CD4-positive, alpha-beta T cell (primary cell): ENCODE measurements at regions not wholly inside any gene's neighbourhood (a gene's known extent, or its start where the extent isn't known, plus 50 kb on each side); places are given as distances from the start of the nearest gene placed in this dataset.

Experiments
- ATAC-seq: fragments of 200-7000 bp; cut with Tn5 transposase; one replicate; pipeline ENCODE4 v1.10.0; 2022; ENCODE audit warnings: mild to moderate bottlenecking; ENCODE audit not compliant: poor library complexity
- CTCF ChIA-PET: fragments of 350-600 bp; sonication (Branson Sonifier 250); formaldehyde crosslinking; loops from one replicate; lab custom pipeline; 2021; ENCODE audit warnings: antibody characterized with exemption, inconsistent platforms; lab: Charles Lee
- POLR2A ChIA-PET: fragments of 350-600 bp; sonication (Branson Sonifier 250); formaldehyde crosslinking; loops from one replicate; lab custom pipeline; 2021; ENCODE audit warnings: antibody characterized with exemption, inconsistent platforms; lab: Charles Lee
- DNase-seq, 14 experiments: peaks; one replicate each; pipeline ENCODE4 v3.0.0-alpha.2; 2013 to 2020; ENCODE audit warnings: mixed read lengths in 2 of 14
- H3K27ac ChIP-seq, 2 donors: one replicate each; pipeline versions ENCODE4 v1.5.1 to v1.7.0; 2013; ENCODE audit warnings: low read length in 2 of 2, low read depth in 1 of 2, mild to moderate bottlenecking in 1 of 2
- H3K27me3 ChIP-seq, 2 experiments: 1 replicate in 1 of 2; 2 replicates in 1 of 2; pipeline versions ENCODE4 v1.6.1 to v1.7.0; 2013; ENCODE audit warnings: low read length in 2 of 2, control low read depth in 1 of 2, mild to moderate bottlenecking in 1 of 2, moderate library complexity in 1 of 2; ENCODE audit not compliant: insufficient read depth in 2 of 2, control insufficient read depth in 1 of 2
- H3K36me3 ChIP-seq: one replicate; pipeline ENCODE4 v1.6.1; 2013; ENCODE audit warnings: low read length, control low read depth; ENCODE audit not compliant: insufficient read depth
- H3K4me1 ChIP-seq: one replicate; pipeline ENCODE4 v1.6.1; 2013; ENCODE audit warnings: low read length, control low read depth; ENCODE audit not compliant: insufficient read depth
- H3K4me3 ChIP-seq: one replicate; pipeline ENCODE4 v1.5.1; 2013; ENCODE audit warnings: mild to moderate bottlenecking, low read length, moderate library complexity
- H3K9me3 ChIP-seq, 2 experiments: 1 replicate in 1 of 2; 2 replicates in 1 of 2; pipeline versions ENCODE4 v1.6.1 to v1.7.0; 2013; ENCODE audit warnings: low read length in 2 of 2, mild to moderate bottlenecking in 2 of 2, control low read depth in 1 of 2, moderate library complexity in 1 of 2; ENCODE audit not compliant: control insufficient read depth in 1 of 2, insufficient read depth in 1 of 2
- H3K27ac Mint-ChIP-seq: one replicate; pipeline ENCODE4 v1.8.0; 2020; ENCODE audit warnings: mixed read lengths
- H3K27me3 Mint-ChIP-seq: one replicate; pipeline ENCODE4 v1.8.0; 2021; ENCODE audit warnings: mixed read lengths
- H3K36me3 Mint-ChIP-seq: one replicate; pipeline ENCODE4 v1.8.0; 2021; ENCODE audit warnings: low read depth, mixed read lengths
- H3K4me1 Mint-ChIP-seq: one replicate; pipeline ENCODE4 v1.8.0; 2021; ENCODE audit warnings: low read depth, mixed read lengths
- H3K4me3 Mint-ChIP-seq: one replicate; pipeline ENCODE4 v1.8.0; 2020; ENCODE audit warnings: mild to moderate bottlenecking, mixed read lengths
- H3K9me3 Mint-ChIP-seq: one replicate; pipeline ENCODE4 v1.8.0; 2020; ENCODE audit warnings: mixed read lengths
- intact Hi-C, 2 experiments: fragments of 100-400 bp; cut with DNase I in 1 of 2; cut with micrococcal nuclease in 1 of 2; formaldehyde crosslinking; loops; one replicate each; pipeline versions ENCODE4 v1.15.1 to v1.9.0; 2023 to 2025; cut with DNase I, micrococcal nuclease
- TF ChIP-seq, protein P1 (sequence below): fragments of 200-600 bp; IDR thresholded peaks from one replicate; pipeline ENCODE4 v1.8.0; 2022; ENCODE audit warnings: antibody characterized with exemption, mild to moderate bottlenecking

DNA sequence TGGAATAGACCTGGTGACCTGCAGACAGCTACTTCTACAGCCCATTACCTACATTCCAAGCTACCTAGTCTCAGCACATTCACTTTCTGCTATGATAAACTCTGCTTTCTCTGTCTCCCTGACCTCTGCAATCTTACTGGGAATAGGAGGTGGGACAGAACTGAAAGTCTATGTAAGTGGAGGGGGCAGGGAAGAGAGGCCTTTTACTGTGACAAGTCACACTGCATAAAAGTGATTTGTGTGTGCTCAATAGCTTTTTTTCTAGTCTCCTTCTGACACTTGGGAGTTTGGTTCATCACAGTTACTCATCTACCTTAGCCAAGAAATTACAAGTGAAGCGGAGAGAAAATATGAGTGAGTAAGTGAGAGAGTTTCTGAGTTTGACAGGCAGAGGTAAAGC is 322.4 kb downstream of the OLFM4 start:
- H3K9me3 ChIP-seq, result peaks cover 0 to 4% of the 10 kb centered on the region in 2 experiments
- H3K27me3 Mint-ChIP-seq, result no peaks in the 10 kb centered on the region
- peaks cover 5% of the 10 kb centered on the region for H3K9me3 Mint-ChIP-seq
- ChIA-PET POLR2A (no interaction called here), CTCF (no interaction called here)
- no peak overlapping the region for H3K4me3 ChIP-seq
- H3K27me3 ChIP-seq, result no peaks in the 10 kb centered on the region
- no peak overlapping the region for H3K27ac Mint-ChIP-seq
- intact Hi-C loops, result no loop called here
- no peaks in the 10 kb centered on the region for H3K36me3 ChIP-seq
- H3K27ac ChIP-seq, result no peak overlapping the region
- ATAC-seq (no peak), DNase-seq (no peak)
- H3K4me3 Mint-ChIP-seq, result no peak overlapping the region
- no peaks in the 10 kb centered on the region for H3K36me3 Mint-ChIP-seq
- no peaks in the 10 kb centered on the region for H3K4me1 ChIP-seq
- no peaks in the 10 kb centered on the region for H3K4me1 Mint-ChIP-seq
- TF ChIP-seq, protein P1, sequence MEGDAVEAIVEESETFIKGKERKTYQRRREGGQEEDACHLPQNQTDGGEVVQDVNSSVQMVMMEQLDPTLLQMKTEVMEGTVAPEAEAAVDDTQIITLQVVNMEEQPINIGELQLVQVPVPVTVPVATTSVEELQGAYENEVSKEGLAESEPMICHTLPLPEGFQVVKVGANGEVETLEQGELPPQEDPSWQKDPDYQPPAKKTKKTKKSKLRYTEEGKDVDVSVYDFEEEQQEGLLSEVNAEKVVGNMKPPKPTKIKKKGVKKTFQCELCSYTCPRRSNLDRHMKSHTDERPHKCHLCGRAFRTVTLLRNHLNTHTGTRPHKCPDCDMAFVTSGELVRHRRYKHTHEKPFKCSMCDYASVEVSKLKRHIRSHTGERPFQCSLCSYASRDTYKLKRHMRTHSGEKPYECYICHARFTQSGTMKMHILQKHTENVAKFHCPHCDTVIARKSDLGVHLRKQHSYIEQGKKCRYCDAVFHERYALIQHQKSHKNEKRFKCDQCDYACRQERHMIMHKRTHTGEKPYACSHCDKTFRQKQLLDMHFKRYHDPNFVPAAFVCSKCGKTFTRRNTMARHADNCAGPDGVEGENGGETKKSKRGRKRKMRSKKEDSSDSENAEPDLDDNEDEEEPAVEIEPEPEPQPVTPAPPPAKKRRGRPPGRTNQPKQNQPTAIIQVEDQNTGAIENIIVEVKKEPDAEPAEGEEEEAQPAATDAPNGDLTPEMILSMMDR, result no peak

DNA sequence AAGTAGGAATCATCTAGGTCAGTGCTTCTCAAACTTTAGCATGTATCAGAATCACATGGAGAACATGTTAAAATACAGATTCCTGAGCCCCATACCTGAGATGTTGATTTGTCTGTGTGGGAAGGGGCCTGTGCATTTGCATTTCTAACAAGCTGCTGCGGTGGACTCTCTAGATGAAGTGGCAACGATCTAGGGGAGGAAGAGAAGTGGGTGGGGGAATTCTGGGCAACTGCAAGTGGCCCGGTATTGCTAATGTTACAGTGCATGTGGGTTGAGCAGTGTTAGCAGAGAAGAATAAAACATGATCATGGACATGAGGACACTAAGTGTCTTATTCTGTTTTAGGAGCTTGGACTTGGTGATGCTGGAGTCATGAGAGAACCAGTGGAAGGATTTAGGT is 329.0 kb downstream of the OLFM4 start:
- no peak overlapping the region for H3K4me3 Mint-ChIP-seq
- H3K4me3 ChIP-seq, result no peak overlapping the region
- no peaks in the 10 kb centered on the region for H3K9me3 ChIP-seq
- DNase-seq, result no peak
- H3K36me3 ChIP-seq, result no peaks in the 10 kb centered on the region
- intact Hi-C loops, result no loop called here
- no peak overlapping the region for H3K27ac Mint-ChIP-seq
- no peak for ATAC-seq
- TF ChIP-seq, protein P1, result no peak
- ChIA-PET CTCF (no interaction called here), POLR2A (no interaction called here)
- no peaks in the 10 kb centered on the region for H3K27me3 Mint-ChIP-seq
- no peaks in the 10 kb centered on the region for H3K27me3 ChIP-seq
- H3K4me1 ChIP-seq, result no peaks in the 10 kb centered on the region
- no peaks in the 10 kb centered on the region for H3K36me3 Mint-ChIP-seq
- H3K4me1 Mint-ChIP-seq, result no peaks in the 10 kb centered on the region
- no peak overlapping the region for H3K27ac ChIP-seq
- H3K9me3 Mint-ChIP-seq, result peaks cover 6% of the 10 kb centered on the region

DNA sequence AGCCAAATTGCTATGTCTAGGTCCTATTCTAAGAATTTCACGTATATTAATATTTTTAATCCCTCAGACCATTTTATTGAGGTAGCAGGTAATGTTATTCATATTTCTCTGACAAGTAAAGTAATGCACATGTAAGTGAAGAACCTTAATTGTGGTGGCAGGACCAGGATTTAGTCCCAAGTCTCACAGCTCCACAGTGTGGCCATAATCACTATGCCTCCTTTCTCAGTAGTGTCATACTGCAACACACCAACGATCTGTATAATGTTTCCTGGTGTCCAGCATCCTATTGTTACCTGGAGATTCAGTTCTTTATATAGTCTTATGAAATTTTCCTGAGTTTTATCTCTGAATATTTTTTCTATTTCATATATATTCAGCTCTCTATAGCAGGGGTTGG is 340.3 kb downstream of the OLFM4 start:
- CTCF ChIA-PET, result no interaction called here
- POLR2A ChIA-PET, result no interaction called here
- intact Hi-C loops, result no loop called here

More for the DNA sequence above, 340.3 kb downstream of the OLFM4 start:
- no peak for DNase-seq
- Histone ChIP-seq H3K4me3 (no peak overlapping the region), H3K4me1 (no peaks in the 10 kb centered on the region), H3K36me3 (no peaks in the 10 kb centered on the region), H3K9me3 (no peaks in the 10 kb centered on the region), H3K27ac (no peak overlapping the region), H3K27me3 (no peaks in the 10 kb centered on the region)
- ATAC-seq, result no peak
- TF ChIP-seq, protein P1, result no peak
- H3K4me1 Mint-ChIP-seq, result no peaks in the 10 kb centered on the region
- no peaks in the 10 kb centered on the region for H3K27me3 Mint-ChIP-seq
- H3K4me3 Mint-ChIP-seq, result no peak overlapping the region
- H3K27ac Mint-ChIP-seq, result no peak overlapping the region
- peaks cover 8% of the 10 kb centered on the region for H3K9me3 Mint-ChIP-seq
- no peaks in the 10 kb centered on the region for H3K36me3 Mint-ChIP-seq
